SU-DHL-6 (cell line): ENCODE measurements at regions not wholly inside any gene's neighbourhood (a gene's known extent, or its start where the extent isn't known, plus 50 kb on each side); places are given as distances from the start of the nearest gene placed in this dataset.

Source experiments
- H2AFZ ChIP-seq: fragments of 200-600 bp; sonication (generic); 2 replicates; pipeline ENCODE4 v1.6.1; 2014; ENCODE audit warnings: low read depth, mild to moderate bottlenecking, moderate library complexity, mixed read lengths, antibody characterized with exemption, low read length; ENCODE audit not compliant: severe bottlenecking
- H3F3A ChIP-seq: fragments of 200-600 bp; shearing (Covaris generic); 2 replicates; pipeline ENCODE4 v1.6.0; 2016; ENCODE audit warnings: antibody characterized with exemption, mild to moderate bottlenecking; ENCODE audit not compliant: insufficient read depth
- H3K27ac ChIP-seq: fragments of 200-600 bp; sonication (generic); 2 replicates; pipeline ENCODE4 v1.5.1; 2016; ENCODE audit warnings: low read depth, mild to moderate bottlenecking, low read length, moderate library complexity, mixed read lengths
- H3K27me3 ChIP-seq: fragments of 200-600 bp; sonication (generic), shearing (Covaris generic); 2 replicates; pipeline ENCODE4 v1.6.0; 2014; ENCODE audit warnings: mild to moderate bottlenecking, low read length
- H3K36me3 ChIP-seq: fragments of 200-600 bp; sonication (generic); 2 replicates; pipeline ENCODE4 v1.6.1; 2014; ENCODE audit warnings: mild to moderate bottlenecking, low read length, mixed read lengths
- H3K4me2 ChIP-seq: fragments of 300-600, 200-600 bp; shearing (Covaris generic), sonication (generic); 2 replicates; pipeline ENCODE4 v1.6.0; 2014; ENCODE audit warnings: low read length, low read depth, mild to moderate bottlenecking; ENCODE audit not compliant: poor library complexity, severe bottlenecking
- H3K4me3 ChIP-seq: fragments of 200-600 bp; sonication (generic); 2 replicates; pipeline ENCODE4 v1.5.1; 2014; ENCODE audit warnings: antibody characterized with exemption, low read length, mild to moderate bottlenecking, mixed read lengths; ENCODE audit not compliant: insufficient read depth, poor library complexity, severe bottlenecking
- H3K79me2 ChIP-seq: fragments of 200-600 bp; sonication (generic); 2 replicates; pipeline ENCODE4 v1.6.1; 2014; ENCODE audit warnings: mild to moderate bottlenecking, low read length, moderate library complexity; ENCODE audit not compliant: insufficient read depth
- H3K9ac ChIP-seq: fragments of 200-600 bp; sonication (generic); 2 replicates; pipeline ENCODE4 v1.7.0; 2014; ENCODE audit warnings: mild to moderate bottlenecking, low read length
- H3K9me2 ChIP-seq: fragments of 200-600 bp; sonication (generic); replicated peaks from 2 replicates; pipeline ENCODE4 v1.6.1; 2014; ENCODE audit warnings: low read length; ENCODE audit not compliant: insufficient read depth
- H3K9me3 ChIP-seq: fragments of 200-600 bp; sonication (generic); 2 replicates; pipeline ENCODE4 v1.6.1; 2014; ENCODE audit warnings: low read length, mixed read lengths; ENCODE audit not compliant: insufficient read depth
- H4K20me1 ChIP-seq: fragments of 200-600 bp; sonication (generic); 2 replicates; pipeline ENCODE4 v1.6.1; 2014; ENCODE audit warnings: low read depth, mild to moderate bottlenecking, antibody characterized with exemption, low read length, moderate library complexity, mixed read lengths
- CTCF ChIP-seq: fragments of 200-600 bp; sonication (generic); IDR thresholded peaks from one replicate; pipeline ENCODE4 v1.5.1; 2017; ENCODE audit warnings: antibody characterized with exemption, mild to moderate bottlenecking, low read length, moderate library complexity; ENCODE audit not compliant: insufficient read depth, poor library complexity, severe bottlenecking
- EZH2phosphoT487 ChIP-seq: fragments of 200-600 bp; sonication (generic), shearing (Covaris generic); conservative IDR thresholded peaks from 2 replicates; pipeline ENCODE4 v1.6.1; 2018; ENCODE audit warnings: mild to moderate bottlenecking, antibody characterized with exemption, low read length, moderate library complexity, mixed read lengths

- Histone ChIP-seq H3K9me2 (no peaks in the 10 kb centered on the region), H3K27me3 (no peaks in the 10 kb centered on the region), H3K79me2 (no peaks in the 10 kb centered on the region), H3K9me3 (peaks cover 21% of the 10 kb centered on the region; the same call in 1 of the 2 replicates), H3K36me3 (peaks cover 10% of the 10 kb centered on the region), H2AFZ (no peak overlapping the region), H3K9ac (no peak overlapping the region), H3K4me2 (no peak overlapping the region), H3K27ac (no peak overlapping the region), H3K4me3 (no peak overlapping the region), H4K20me1 (no peaks in the 10 kb centered on the region), H3F3A (peaks cover 4% of the 10 kb centered on the region; the same call in 1 of the 2 replicates)
- TF ChIP-seq CTCF: no peak
- no peak for TF ChIP-seq EZH2phosphoT487
Observed at GRCh38 chr6:25153079-25153478, 126.1 kb upstream of the CARMIL1 start.

GRCh38 chr6:25154034-25154596 is 125.1 kb upstream of the CARMIL1 start:
- H3K79me2 ChIP-seq: no peaks in the 10 kb centered on the region
- H3K27ac ChIP-seq: no peak overlapping the region
- TF ChIP-seq CTCF: no peak
- no peak for TF ChIP-seq EZH2phosphoT487
- no peaks in the 10 kb centered on the region for H4K20me1 ChIP-seq
- H3K9me2 ChIP-seq: no peaks in the 10 kb centered on the region
- no peak overlapping the region for H3K4me3 ChIP-seq
- H3K27me3 ChIP-seq: no peaks in the 10 kb centered on the region
- H3F3A ChIP-seq: peaks cover 1% of the 10 kb centered on the region; the same call in 1 of the 2 replicates
- no peak overlapping the region for H3K9ac ChIP-seq
- no peak overlapping the region for H2AFZ ChIP-seq
- peaks cover 26% of the 10 kb centered on the region; the same call in 1 of the 2 replicates for H3K9me3 ChIP-seq
- peaks cover 4% of the 10 kb centered on the region; the same call in 1 of the 2 replicates for H3K36me3 ChIP-seq
- H3K4me2 ChIP-seq: no peak overlapping the region

- H3K27ac ChIP-seq: no peak overlapping the region
- no peaks in the 10 kb centered on the region for H3F3A ChIP-seq
- no peaks in the 10 kb centered on the region for H3K27me3 ChIP-seq
- H4K20me1 ChIP-seq: no peaks in the 10 kb centered on the region
- H3K4me3 ChIP-seq: no peak overlapping the region
- no peak overlapping the region for H3K4me2 ChIP-seq
- TF ChIP-seq EZH2phosphoT487 (no peak), CTCF (no peak)
- no peaks in the 10 kb centered on the region for H3K36me3 ChIP-seq
- no peak overlapping the region for H2AFZ ChIP-seq
- no peaks in the 10 kb centered on the region for H3K79me2 ChIP-seq
- H3K9me3 ChIP-seq: peaks cover 22% of the 10 kb centered on the region; the same call in 1 of the 2 replicates
- H3K9ac ChIP-seq: no peak overlapping the region
- H3K9me2 ChIP-seq: no peaks in the 10 kb centered on the region
Observed at GRCh38 chr6:25155211-25155610, 124.0 kb upstream of the CARMIL1 start.
